B cell (primary cell): ENCODE measurements at regions not wholly inside any gene's neighbourhood (a gene's known extent, or its start where the extent isn't known, plus 50 kb on each side); places are given as distances from the start of the nearest gene placed in this dataset.

Experiments used
- ATAC-seq: fragments of 200-7000 bp; cut with Tn5 transposase; one replicate; pipeline ENCODE4 v1.10.0; 2021; ENCODE audit warnings: low read depth, mild to moderate bottlenecking, moderate number of reproducible peaks, moderate library complexity
- CTCF ChIA-PET: fragments of 350-600 bp; sonication (Branson Sonifier 250); formaldehyde crosslinking; loops from one replicate; lab custom pipeline; 2021; ENCODE audit warnings: antibody characterized with exemption, inconsistent platforms; lab: Charles Lee
- POLR2A ChIA-PET: fragments of 350-600 bp; sonication (Branson Sonifier 250); formaldehyde crosslinking; loops from one replicate; lab custom pipeline; 2021; ENCODE audit warnings: antibody characterized with exemption; lab: Charles Lee
- DNase-seq: peaks from one replicate; pipeline ENCODE4 v3.0.0; 2013
- H2AFZ ChIP-seq: 2 replicates; pipeline ENCODE4 v1.6.1; 2012; ENCODE audit warnings: mild to moderate bottlenecking, low read depth, low read length; ENCODE audit not compliant: insufficient read depth, poor library complexity, severe bottlenecking
- H3K27ac ChIP-seq, 2 donors: 1 replicate in 1 of 2; 2 replicates in 1 of 2; pipeline ENCODE4 v1.5.1; 2012 to 2013; ENCODE audit warnings: low read length in 2 of 2, mild to moderate bottlenecking in 2 of 2, moderate library complexity in 1 of 2
- H3K27me3 ChIP-seq, 4 experiments: fragments of 200-600 bp in 1 of 4; sonication (generic) in 1 of 4; replicated peaks in 1 of 4; 1 replicate in 2 of 4; 2 replicates in 2 of 4; pipeline versions ENCODE4 v1.6.1 to v1.7.0; 2013 to 2016; ENCODE audit warnings: low read length in 3 of 4, mild to moderate bottlenecking in 2 of 4, mixed read lengths in 1 of 4, moderate library complexity in 1 of 4; ENCODE audit not compliant: insufficient read depth in 4 of 4, control insufficient read depth in 3 of 4; ENCODE audit errors: control extremely low read depth in 1 of 4
- H3K36me3 ChIP-seq, 2 experiments: replicated peaks in 1 of 2; 1 replicate in 1 of 2; 2 replicates in 1 of 2; pipeline versions ENCODE4 v1.6.1 to v1.7.1; 2013; ENCODE audit warnings: low read length in 1 of 2; ENCODE audit not compliant: insufficient read depth in 2 of 2, control insufficient read depth in 1 of 2; ENCODE audit errors: control extremely low read depth in 1 of 2, extremely low read depth in 1 of 2
- H3K4me1 ChIP-seq, 2 donors: fragments of 200-600 bp in 1 of 2; sonication (generic) in 1 of 2; 1 replicate in 1 of 2; 2 replicates in 1 of 2; pipeline versions ENCODE4 v1.5.1 to v1.6.1; 2013 to 2017; ENCODE audit warnings: low read length in 2 of 2; ENCODE audit not compliant: control insufficient read depth in 2 of 2, insufficient read depth in 2 of 2
- H3K4me2 ChIP-seq: replicated peaks from 2 replicates; pipeline ENCODE3; 2012; ENCODE audit warnings: mild to moderate bottlenecking, low read depth, low read length; ENCODE audit not compliant: poor library complexity, severe bottlenecking
- H3K4me3 ChIP-seq, 5 experiments: fragments of 200-600 bp in 1 of 5; sonication (generic) in 1 of 5; 1 replicate in 3 of 5; 2 replicates in 2 of 5; pipeline versions ENCODE4 v1.5.1 to v1.7.0; 2011 to 2016; ENCODE audit warnings: low read length in 4 of 5, mild to moderate bottlenecking in 4 of 5, low read depth in 2 of 5, control low read depth in 1 of 5, moderate library complexity in 1 of 5; ENCODE audit not compliant: insufficient read depth in 1 of 5; ENCODE audit errors: control extremely low read depth in 1 of 5, extremely low read depth in 1 of 5
- H3K79me2 ChIP-seq: fragments of 200-600 bp; sonication (generic); one replicate; pipeline ENCODE4 v1.6.0; 2016; ENCODE audit warnings: low read length; ENCODE audit not compliant: control insufficient read depth, insufficient read depth
- H3K9ac ChIP-seq: fragments of 200-600 bp; sonication (generic); 2 replicates; pipeline ENCODE4 v1.6.1; 2017; ENCODE audit warnings: mild to moderate bottlenecking, low read length, moderate library complexity
- H3K9me3 ChIP-seq, 3 donors: one replicate each; pipeline versions ENCODE4 v1.6.1 to v1.7.1; 2013; ENCODE audit warnings: low read length in 2 of 3; ENCODE audit not compliant: control insufficient read depth in 2 of 3, insufficient read depth in 1 of 3; ENCODE audit errors: control extremely low read depth in 1 of 3
- H4K20me1 ChIP-seq: 2 replicates; pipeline ENCODE4 v1.6.0; 2012; ENCODE audit warnings: mild to moderate bottlenecking, low read length; ENCODE audit not compliant: insufficient read depth, control insufficient read depth, poor library complexity, severe bottlenecking
- H3K27ac Mint-ChIP-seq: one replicate; pipeline ENCODE4 v1.8.0; 2021; ENCODE audit warnings: mixed read lengths
- H3K27me3 Mint-ChIP-seq: one replicate; pipeline ENCODE4 v1.8.0; 2021; ENCODE audit warnings: mixed read lengths
- H3K4me1 Mint-ChIP-seq: one replicate; pipeline ENCODE4 v1.8.0; 2021; ENCODE audit warnings: mixed read lengths
- H3K4me3 Mint-ChIP-seq: one replicate; pipeline ENCODE4 v1.8.0; 2021; ENCODE audit warnings: mixed read lengths
- H3K9me3 Mint-ChIP-seq: one replicate; pipeline ENCODE4 v1.8.0; 2022; ENCODE audit warnings: mixed read lengths; ENCODE audit not compliant: insufficient read depth
- CTCF ChIP-seq: fragments of 200-600 bp; IDR thresholded peaks from one replicate; pipeline ENCODE4 v1.8.0; 2022; ENCODE audit warnings: antibody characterized with exemption, mild to moderate bottlenecking
- EZH2 ChIP-seq: IDR thresholded peaks from 2 replicates; pipeline ENCODE4 v1.6.1; 2012; ENCODE audit warnings: borderline replicate concordance, low read depth, mild to moderate bottlenecking, moderate library complexity, low read length; ENCODE audit not compliant: insufficient read depth, poor library complexity, severe bottlenecking
- WGBS: methylation state at CpG from one replicate; pipeline ENCODE4 v1.1.5; 2013; ENCODE audit warnings: missing lambda C conversion rate; ENCODE audit not compliant: insufficient coverage; 5-methylcytosine and 5-hydroxymethylcytosine counted together
- intact Hi-C: fragments of 100-400 bp; cut with micrococcal nuclease; formaldehyde crosslinking; loops from one replicate; pipeline ENCODE4 v1.10.0; 2022

DNA sequence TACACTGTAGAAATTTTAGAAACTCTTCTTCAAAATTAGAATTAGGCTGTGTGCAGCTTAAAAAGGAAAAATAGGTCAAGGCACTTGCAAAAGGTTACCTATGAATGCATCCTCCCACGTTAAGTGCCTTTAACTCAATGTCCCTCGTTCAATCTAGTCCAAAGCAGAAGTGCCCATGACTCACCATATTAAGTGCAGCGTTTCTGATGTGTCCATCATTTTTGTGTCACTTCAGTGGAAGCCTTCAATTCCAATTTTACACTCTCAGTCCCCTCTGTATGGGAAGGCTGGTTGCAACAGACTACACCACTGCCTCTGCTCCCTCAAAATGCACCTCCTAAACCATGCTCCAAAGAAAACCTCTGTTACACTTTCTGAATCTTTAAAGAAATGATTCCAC lies 53.4 kb downstream of the FOXB1 start:
- POLR2A ChIA-PET, result no interaction called here
- ATAC-seq, result no peak
- H3K27ac Mint-ChIP-seq, result no peak overlapping the region

DNA sequence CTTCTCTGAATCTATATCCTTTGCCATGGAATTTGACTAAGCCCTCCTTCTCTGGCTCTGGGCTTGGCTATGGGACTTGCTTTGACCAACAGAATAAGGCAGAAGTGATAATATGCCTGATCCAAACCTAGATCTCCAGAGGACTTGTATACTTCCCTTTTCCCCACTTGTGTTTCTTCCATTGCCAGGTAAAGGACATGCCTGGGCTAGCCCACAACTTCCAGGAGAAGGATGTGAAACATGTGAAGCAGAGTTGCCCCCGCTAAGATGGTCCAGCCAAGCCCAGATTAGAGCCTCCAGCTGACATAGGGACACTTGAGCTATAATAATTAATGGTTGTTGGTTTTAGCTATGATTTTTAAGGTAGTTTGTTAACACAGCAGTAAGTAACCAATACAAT lies 55.1 kb downstream of the FOXB1 start:
- Histone ChIP-seq H4K20me1 (no peaks in the 10 kb centered on the region), H3K36me3 (no peaks in the 10 kb centered on the region), H3K27ac (no peak overlapping the region), H3K4me2 (no peak overlapping the region), H3K9ac (no peak overlapping the region), H3K9me3 (peaks cover 4 to 8% (median 8%) of the 10 kb centered on the region in 3 donors), H2AFZ (no peak overlapping the region), H3K4me3 (no peak overlapping the region), H3K4me1 (no peaks in the 10 kb centered on the region), H3K27me3 (peaks cover 0 to 4% (median 0%) of the 10 kb centered on the region in 4 experiments), H3K79me2 (no peaks in the 10 kb centered on the region)
- 100% methylated on average over 1 of the region's 1 CpG for WGBS
- ATAC-seq (no peak), DNase-seq (no peak)
- Mint-ChIP-seq H3K27me3 (peaks cover 39% of the 10 kb centered on the region), H3K4me1 (no peaks in the 10 kb centered on the region), H3K4me3 (no peak overlapping the region), H3K27ac (no peak overlapping the region), H3K9me3 (peaks cover 13% of the 10 kb centered on the region)
- ChIA-PET POLR2A (no interaction called here), CTCF (no interaction called here)
- no peak for TF ChIP-seq EZH2
- TF ChIP-seq CTCF, result no peak
- intact Hi-C loops, result no loop called here

More for the DNA sequence above, 53.4 kb downstream of the FOXB1 start:
- no peak for TF ChIP-seq EZH2
- TF ChIP-seq CTCF, result no peak
- no peak overlapping the region for H3K27ac ChIP-seq
- H3K9me3 Mint-ChIP-seq, result peaks cover 13% of the 10 kb centered on the region
- H2AFZ ChIP-seq, result no peak overlapping the region
- H3K9ac ChIP-seq, result no peak overlapping the region
- WGBS, result 91% methylated on average over 3 of the region's 3 CpGs
- H3K79me2 ChIP-seq, result no peaks in the 10 kb centered on the region
- H3K4me1 ChIP-seq, result no peaks in the 10 kb centered on the region
- H3K4me3 Mint-ChIP-seq, result no peak overlapping the region
- peaks cover 3 to 8% (median 4%) of the 10 kb centered on the region in 3 donors for H3K9me3 ChIP-seq
- H3K4me1 Mint-ChIP-seq, result no peaks in the 10 kb centered on the region
- peaks cover 40% of the 10 kb centered on the region for H3K27me3 Mint-ChIP-seq
- no peaks in the 10 kb centered on the region for H3K36me3 ChIP-seq
- no peak for DNase-seq
- CTCF ChIA-PET, result no interaction called here
- H3K4me2 ChIP-seq, result no peak overlapping the region
- intact Hi-C loops, result no loop called here
- H3K4me3 ChIP-seq, result no peak overlapping the region
- peaks cover 0 to 8% (median 0%) of the 10 kb centered on the region in 4 experiments for H3K27me3 ChIP-seq
- H4K20me1 ChIP-seq, result no peaks in the 10 kb centered on the region
